T-helper 22 cell (primary cell): ENCODE measurements at regions not wholly inside any gene's neighbourhood (a gene's known extent, or its start where the extent isn't known, plus 50 kb on each side); places are given as distances from the start of the nearest gene placed in this dataset.
"Not testable (repeated sequence)": the region's sequence is repeated elsewhere in the genome, so short reads cannot be mapped to it uniquely, and the experiment has no call there.

Experiments
- DNase-seq: peaks from one replicate; pipeline ENCODE4 v3.0.0-alpha.2; 2020; ENCODE audit warnings: low read depth

GRCh38 chr17:72175787-72176515 lies 55.1 kb downstream of the SOX9 start:
- no peak for DNase-seq

- DNase-seq: no peak
Measured at GRCh38 chr17:72176516-72176851, 55.7 kb downstream of the SOX9 start.

- no peak for DNase-seq
Measured at GRCh38 chr17:72176951-72177660, 56.3 kb downstream of the SOX9 start.

- no peak for DNase-seq
Measured at GRCh38 chr17:72177738-72178137, 56.9 kb downstream of the SOX9 start.

- no peak for DNase-seq
Measured at GRCh38 chr17:72182371-72182873, 61.6 kb downstream of the SOX9 start.

- DNase-seq: no peak
Measured at GRCh38 chr17:72183194-72183685, 62.4 kb downstream of the SOX9 start.

- no peak for DNase-seq
Measured at GRCh38 chr17:72184805-72185204, 64.0 kb downstream of the SOX9 start.

GRCh38 chr17:72185564-72185963 lies 64.7 kb downstream of the SOX9 start:
- DNase-seq: no peak

GRCh38 chr17:72187556-72187955 lies 66.7 kb downstream of the SOX9 start:
- no peak for DNase-seq

- no peak for DNase-seq
Measured at GRCh38 chr17:72188801-72189200, 68.0 kb downstream of the SOX9 start.

GRCh38 chr17:72189768-72190593 lies 69.2 kb downstream of the SOX9 start:
- no peak for DNase-seq

GRCh38 chr17:72191356-72191755 lies 70.5 kb downstream of the SOX9 start:
- no peak for DNase-seq

GRCh38 chr17:72191921-72192799 lies 71.3 kb downstream of the SOX9 start:
- DNase-seq: no peak

GRCh38 chr17:72192800-72193192 lies 72.0 kb downstream of the SOX9 start:
- DNase-seq: no peak

- DNase-seq: no peak
Measured at GRCh38 chr17:72193391-72194106, 72.7 kb downstream of the SOX9 start.

- not testable (repeated sequence) for DNase-seq
Measured at GRCh38 chr17:72194107-72194440, 73.3 kb downstream of the SOX9 start.

- no peak for DNase-seq
Measured at GRCh38 chr17:72199256-72199655, 78.4 kb downstream of the SOX9 start.

GRCh38 chr17:72204742-72205141 lies 83.9 kb downstream of the SOX9 start:
- no peak for DNase-seq

GRCh38 chr17:72205357-72205756 lies 84.5 kb downstream of the SOX9 start:
- DNase-seq: no peak

GRCh38 chr17:72205822-72206221 lies 85.0 kb downstream of the SOX9 start:
- DNase-seq: no peak

GRCh38 chr17:72206376-72206775 lies 85.6 kb downstream of the SOX9 start:
- no peak for DNase-seq
